Left ventricle myocardium inferior (tissue), 1 donor: ENCODE measurements at regions not wholly inside any gene's neighbourhood (a gene's known extent, or its start where the extent isn't known, plus 50 kb on each side); places are given as distances from the start of the nearest gene placed in this dataset.

ENCODE experiments used
- DNase-seq: peaks from one replicate; pipeline ENCODE4 v3.0.0-alpha.2; 2020
- H3K27ac ChIP-seq: fragments of 200-600 bp; replicated peaks from 2 replicates; pipeline ENCODE4 v1.8.0; 2021
- H3K27me3 ChIP-seq: fragments of 200-600 bp; 2 replicates; pipeline ENCODE4 v1.8.0; 2021; ENCODE audit warnings: low read depth
- H3K36me3 ChIP-seq: fragments of 200-600 bp; 2 replicates; pipeline ENCODE4 v1.8.0; 2021
- H3K4me1 ChIP-seq: fragments of 200-600 bp; 2 replicates; pipeline ENCODE4 v1.8.0; 2021
- H3K4me3 ChIP-seq: fragments of 200-600 bp; 2 replicates; pipeline ENCODE4 v1.8.0; 2021; ENCODE audit warnings: mild to moderate bottlenecking, moderate library complexity
- H3K9me3 ChIP-seq: fragments of 200-600 bp; replicated peaks from 2 replicates; pipeline ENCODE4 v1.8.0; 2021
- CTCF ChIP-seq: fragments of 200-600 bp; IDR thresholded peaks from 2 replicates; pipeline ENCODE4 v1.8.0; 2021; ENCODE audit warnings: antibody characterized with exemption, mild to moderate bottlenecking, borderline replicate concordance
- intact Hi-C: fragments of 100-400 bp; cut with micrococcal nuclease; formaldehyde crosslinking; loops from one replicate; pipeline ENCODE4 v1.11.0; 2022
- donor health status: DM: no; HTN: yes; CAD: no; lungs with severe emphysema.

- H3K36me3 ChIP-seq = no peaks in the 10 kb centered on the region
- H3K27ac ChIP-seq = no peak overlapping the region
- no peaks in the 10 kb centered on the region for H3K27me3 ChIP-seq
- DNase-seq = no peak
- H3K4me1 ChIP-seq = peaks cover 8% of the 10 kb centered on the region
- no peak overlapping the region for H3K4me3 ChIP-seq
- no peak for TF ChIP-seq CTCF
- intact Hi-C loops = loop anchor here (10.0 kb wide), 1 partner anchor 139 kb away; no protein-coding TSS in a partner anchor
- no peaks in the 10 kb centered on the region for H3K9me3 ChIP-seq
Observed at GRCh38 chrX:109854096-109854495, 121.0 kb upstream of the ACSL4 start.

DNA sequence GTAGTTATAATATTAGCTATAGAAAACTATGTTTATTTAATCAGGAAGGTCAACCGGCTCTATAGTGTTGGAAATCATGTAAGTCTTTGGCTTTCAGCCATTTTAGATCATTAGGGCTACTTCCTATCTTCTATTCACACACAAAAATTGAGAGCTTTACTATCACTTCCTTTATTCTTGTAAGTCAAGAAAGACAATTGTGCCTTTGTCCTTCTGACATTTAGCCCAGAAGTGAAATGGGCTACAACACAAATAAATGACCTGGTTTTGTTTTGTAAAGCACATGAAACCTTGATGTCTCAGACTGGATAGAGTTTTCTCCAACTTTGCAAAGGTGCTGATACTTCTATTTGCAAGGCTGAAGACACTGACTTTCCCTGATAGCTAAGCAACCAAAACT lies 122.4 kb upstream of the ACSL4 start:
- Histone ChIP-seq H3K36me3 (no peaks in the 10 kb centered on the region), H3K27ac (peak overlapping the region; percentile 23), H3K4me1 (peaks cover 8% of the 10 kb centered on the region), H3K9me3 (no peaks in the 10 kb centered on the region), H3K27me3 (no peaks in the 10 kb centered on the region), H3K4me3 (no peak overlapping the region)
- intact Hi-C loops = loop anchor here (10.0 kb wide), 1 partner anchor 141 kb away; no protein-coding TSS in a partner anchor
- TF ChIP-seq CTCF = no peak
- DNase-seq = no peak

DNA sequence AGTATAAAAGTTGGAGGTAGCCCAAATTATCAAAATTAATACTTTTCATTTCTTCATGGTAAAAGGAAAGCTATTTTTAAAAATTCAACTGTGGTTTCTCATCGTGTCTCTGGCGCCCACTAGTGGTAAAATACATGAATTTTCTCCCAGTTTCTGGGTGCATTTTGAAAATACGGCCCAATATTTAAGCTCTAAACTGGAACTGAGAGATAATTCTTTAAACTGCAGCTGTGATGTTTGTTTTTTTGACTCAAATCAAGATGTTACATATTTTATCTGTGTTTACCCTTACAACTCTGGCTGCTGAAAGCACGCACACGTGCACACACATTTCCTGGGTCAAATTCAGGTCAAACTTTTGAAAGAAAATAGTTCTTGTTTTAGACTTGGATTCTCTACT lies 123.9 kb upstream of the ACSL4 start:
- TF ChIP-seq CTCF = peak; percentile 82

DNA sequence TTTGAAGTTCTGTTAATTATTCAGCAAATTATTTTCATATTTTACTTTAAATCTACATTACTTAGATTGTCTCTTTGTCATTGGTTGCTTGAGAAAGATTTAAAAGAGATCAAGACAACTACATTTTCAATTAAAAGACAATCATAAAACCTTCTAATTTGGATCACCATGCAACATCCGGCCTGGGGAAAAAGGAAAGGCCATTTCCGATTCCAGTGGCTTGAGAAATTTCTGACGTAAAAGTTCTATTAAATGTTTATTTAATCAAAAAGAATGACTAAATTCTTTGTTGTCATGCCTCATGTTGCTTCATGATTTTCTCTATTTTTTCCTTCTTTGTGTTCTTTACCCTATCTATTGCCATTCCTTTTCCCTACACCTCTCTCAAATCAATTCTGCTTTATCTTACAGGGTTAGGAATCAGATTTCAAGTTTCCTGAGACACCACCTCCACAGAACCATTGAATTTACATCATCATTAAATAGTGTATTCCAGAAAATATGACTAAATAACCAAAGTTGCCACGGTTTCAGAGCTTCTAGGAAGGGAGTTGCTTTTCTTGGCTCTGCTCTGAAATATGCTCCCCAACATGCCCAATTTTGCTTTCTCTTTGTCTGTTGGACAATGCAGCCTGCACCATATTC lies 124.6 kb upstream of the ACSL4 start:
- DNase-seq = no peak
- intact Hi-C loops = loop anchor here (10.0 kb wide), 1 partner anchor 143 kb away; no protein-coding TSS in a partner anchor
- Histone ChIP-seq H3K9me3 (no peaks in the 10 kb centered on the region), H3K27me3 (no peaks in the 10 kb centered on the region), H3K27ac (peak overlapping the region; percentile 55), H3K4me1 (peaks cover 8% of the 10 kb centered on the region), H3K4me3 (no peak overlapping the region), H3K36me3 (no peaks in the 10 kb centered on the region)
- TF ChIP-seq CTCF = no peak

More for the DNA sequence above, 123.9 kb upstream of the ACSL4 start:
- no peak for DNase-seq
- no peak overlapping the region for H3K4me3 ChIP-seq
- intact Hi-C loops = loop anchor here (10.0 kb wide), 1 partner anchor 142 kb away; no protein-coding TSS in a partner anchor
- H3K9me3 ChIP-seq = no peaks in the 10 kb centered on the region
- H3K36me3 ChIP-seq = no peaks in the 10 kb centered on the region
- H3K4me1 ChIP-seq = peaks cover 8% of the 10 kb centered on the region
- H3K27me3 ChIP-seq = no peaks in the 10 kb centered on the region
- H3K27ac ChIP-seq = peak overlapping the region; percentile 55

- Histone ChIP-seq H3K27ac (no peak overlapping the region), H3K27me3 (no peaks in the 10 kb centered on the region)
- intact Hi-C loops = loop anchor here (10.0 kb wide), 1 partner anchor 144 kb away; no protein-coding TSS in a partner anchor
Observed at GRCh38 chrX:109858602-109859341, 125.7 kb upstream of the ACSL4 start.

More at GRCh38 chrX:109858602-109859341, 125.7 kb upstream of the ACSL4 start:
- Histone ChIP-seq H3K36me3 (no peaks in the 10 kb centered on the region), H3K9me3 (no peaks in the 10 kb centered on the region), H3K4me3 (no peak overlapping the region), H3K4me1 (peaks cover 8% of the 10 kb centered on the region)
- no peak for TF ChIP-seq CTCF
- no peak for DNase-seq
